ENCODE measurements at regions not wholly inside any gene's neighbourhood (a gene's known extent, or its start where the extent isn't known, plus 50 kb on each side); places are given as distances from the start of the nearest gene placed in this dataset.
"Not testable (repeated sequence)": the region's sequence is repeated elsewhere in the genome, so short reads cannot be mapped to it uniquely, and the experiment has no call there.

DNA sequence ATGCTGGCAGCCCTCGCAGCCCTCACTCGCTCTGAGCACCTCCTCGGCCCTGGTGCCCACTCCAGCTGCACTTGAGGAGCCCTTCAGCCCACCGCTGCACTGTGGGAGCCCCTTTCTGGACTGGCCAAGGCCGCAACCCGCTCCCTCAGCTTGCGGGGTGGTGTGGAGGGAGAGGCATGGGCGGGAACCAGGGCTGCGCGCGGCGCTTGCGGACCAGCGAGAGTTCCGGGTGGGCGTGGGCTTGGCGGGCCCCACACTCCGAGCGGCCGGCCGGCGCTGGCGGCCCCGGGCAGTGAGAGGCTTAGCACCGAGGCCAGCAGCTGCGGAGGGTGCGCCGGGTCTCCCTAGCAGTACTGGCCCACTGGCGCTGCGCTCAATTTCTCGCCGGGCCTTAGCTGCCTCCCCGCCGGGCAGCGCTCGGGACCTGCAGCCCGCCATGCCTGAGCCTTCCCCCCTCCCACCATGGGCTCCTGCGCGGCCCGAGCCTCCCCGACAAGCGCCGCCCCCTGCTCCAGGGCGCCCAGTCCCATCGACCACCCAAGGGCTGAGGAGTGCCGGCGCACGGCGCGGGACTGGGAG, 283.7 kb upstream of the TMEM132C start:
- DNase-seq: not testable (repeated sequence)

DNA sequence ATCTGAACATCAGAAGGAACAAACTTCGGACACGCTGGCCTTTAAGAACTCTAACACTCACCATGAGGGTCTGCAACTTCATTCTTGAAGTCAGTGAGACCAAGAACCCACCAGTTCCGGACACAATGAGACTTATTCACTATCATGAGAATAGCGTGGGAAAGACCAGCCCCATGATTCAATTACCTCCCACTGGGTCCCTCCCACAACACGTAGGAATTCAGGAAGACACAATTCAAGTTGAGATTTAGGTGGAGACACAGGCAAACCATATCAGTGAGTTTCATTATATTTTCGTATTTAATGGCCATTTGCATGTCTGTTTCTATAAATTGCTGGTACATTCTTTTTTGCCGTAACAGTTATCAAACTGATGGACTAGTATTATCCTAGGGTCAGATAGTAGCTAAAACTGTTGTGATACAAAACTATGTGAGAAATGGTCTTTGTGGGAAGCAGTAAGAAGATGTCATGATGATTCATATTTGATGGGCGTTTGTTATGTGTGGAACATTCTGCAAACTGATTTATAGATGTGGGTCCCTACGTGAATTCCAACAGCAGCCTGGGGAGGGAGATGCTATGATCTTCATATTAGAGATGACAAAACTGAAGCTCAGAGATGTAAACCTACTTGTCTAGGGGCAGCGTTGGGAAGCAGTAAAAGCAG, 282.4 kb upstream of the TMEM132C start:
- DNase-seq: no peak

DNA sequence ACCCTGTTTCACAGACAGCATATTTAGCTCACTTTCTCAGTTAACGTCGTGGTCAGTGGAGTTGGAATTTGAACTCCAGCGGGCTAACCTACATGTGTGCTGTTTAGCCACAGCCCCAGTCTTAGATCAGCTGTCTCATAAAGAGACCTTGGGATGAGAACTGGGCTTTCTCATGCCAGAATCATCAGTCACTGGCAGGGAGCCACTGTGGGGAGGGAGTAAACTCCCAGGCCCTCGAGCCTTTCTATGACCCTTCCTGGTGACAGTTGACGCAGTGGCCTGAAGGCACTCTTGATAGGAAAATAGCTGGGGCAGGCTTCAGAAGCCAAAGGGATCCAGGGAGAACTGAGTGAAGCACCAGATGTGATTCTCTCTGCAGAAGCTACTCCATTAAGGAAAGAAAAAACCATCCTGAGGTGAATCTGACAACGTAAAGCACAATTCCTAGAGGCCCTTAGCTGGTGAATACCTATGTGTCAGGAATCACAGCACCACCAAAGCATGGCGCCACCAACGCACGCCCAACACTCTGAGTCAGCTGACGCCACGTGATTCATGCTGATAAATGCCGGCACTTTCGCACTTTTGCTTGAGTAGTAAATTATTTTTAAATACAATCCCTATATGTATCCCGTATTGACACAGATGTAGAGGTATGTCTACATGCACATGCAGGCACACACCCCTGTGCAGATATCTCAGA, 279.6 kb upstream of the TMEM132C start:
- DNase-seq: no peak

DNA sequence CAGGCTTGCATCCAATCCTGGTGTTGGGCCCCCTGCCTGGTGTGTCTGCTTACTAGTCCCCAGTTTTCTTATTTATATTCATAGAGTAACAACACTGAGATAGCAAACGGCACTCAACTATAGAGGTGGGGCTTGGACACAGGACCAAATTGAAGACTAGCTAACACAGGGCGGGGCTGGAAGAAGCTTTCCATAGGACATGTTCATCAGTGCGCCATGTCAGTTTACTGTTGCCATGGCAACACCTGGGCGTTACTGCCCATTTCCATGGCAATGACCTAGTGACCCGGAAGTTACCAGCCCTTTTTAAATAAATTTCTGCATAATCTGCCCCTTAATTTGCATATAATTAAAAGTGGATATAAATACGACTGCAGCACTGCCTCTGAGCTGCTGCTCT, 275.5 kb upstream of the TMEM132C start:
- no peak for DNase-seq

DNA sequence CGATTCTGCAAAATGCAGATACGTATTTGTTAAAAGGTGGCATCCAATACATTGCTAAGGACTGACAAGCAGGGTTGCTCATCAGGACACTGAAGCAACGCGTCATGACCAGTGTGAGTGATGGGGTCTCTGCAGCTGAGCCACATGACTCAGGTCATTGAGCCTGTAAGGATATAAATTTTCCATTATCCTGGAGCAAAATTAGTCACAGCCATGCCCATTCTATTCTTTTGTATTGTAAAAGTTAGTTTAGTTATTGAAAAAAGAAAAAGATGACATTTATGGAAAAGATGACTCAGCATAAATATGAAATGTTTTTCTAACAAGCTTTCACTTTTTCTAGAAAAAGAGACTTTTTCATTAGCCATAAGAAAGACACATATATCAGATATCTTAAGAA, 268.0 kb upstream of the TMEM132C start:
- DNase-seq: no peak

DNA sequence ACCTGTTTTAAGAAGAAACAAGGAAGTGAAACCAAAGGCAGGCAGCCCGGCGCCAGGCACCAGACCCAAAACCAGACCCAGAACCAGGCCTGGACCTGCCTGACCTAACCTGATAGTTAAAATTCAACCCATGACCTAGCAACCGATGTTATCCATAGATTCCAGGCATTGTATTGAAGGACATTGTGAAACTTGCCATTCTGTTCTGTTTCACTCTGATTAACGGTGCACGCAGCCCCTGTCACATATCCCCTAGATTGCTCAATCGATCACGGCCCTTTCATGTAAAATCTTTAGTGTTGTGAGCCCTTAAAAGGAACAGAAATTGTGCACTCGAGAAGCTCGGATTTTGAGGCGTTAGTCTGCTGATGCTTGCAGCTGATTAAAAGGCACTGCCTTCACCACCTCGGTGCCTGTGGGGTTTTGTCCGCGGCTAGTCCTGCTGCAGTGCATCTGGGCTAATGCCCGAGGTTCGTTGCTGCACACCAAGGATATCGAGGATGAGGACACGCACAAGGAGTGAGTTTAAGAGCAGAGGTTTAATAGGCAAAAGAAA, 262.5 kb upstream of the TMEM132C start:
- no peak for DNase-seq

DNA sequence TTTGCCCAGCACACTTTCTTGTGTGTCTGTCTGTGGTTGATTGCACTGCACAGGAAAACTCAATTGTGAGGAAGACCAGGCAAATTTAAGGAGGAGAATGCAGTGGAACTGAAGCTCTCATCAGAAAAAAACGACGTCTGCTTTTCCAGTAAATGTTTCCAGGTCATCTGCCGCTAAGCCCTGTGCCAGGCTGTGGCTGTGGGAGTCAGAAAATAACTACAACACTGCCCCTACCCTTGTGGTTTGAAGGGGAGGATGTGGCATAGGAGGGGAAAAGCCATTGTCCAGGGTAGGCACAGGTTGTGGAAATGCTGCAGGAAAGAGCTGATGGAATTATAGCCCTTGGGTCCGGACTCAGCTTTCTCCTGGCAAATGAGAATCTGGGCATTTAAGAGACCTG, 259.7 kb upstream of the TMEM132C start:
- no peak for DNase-seq

DNA sequence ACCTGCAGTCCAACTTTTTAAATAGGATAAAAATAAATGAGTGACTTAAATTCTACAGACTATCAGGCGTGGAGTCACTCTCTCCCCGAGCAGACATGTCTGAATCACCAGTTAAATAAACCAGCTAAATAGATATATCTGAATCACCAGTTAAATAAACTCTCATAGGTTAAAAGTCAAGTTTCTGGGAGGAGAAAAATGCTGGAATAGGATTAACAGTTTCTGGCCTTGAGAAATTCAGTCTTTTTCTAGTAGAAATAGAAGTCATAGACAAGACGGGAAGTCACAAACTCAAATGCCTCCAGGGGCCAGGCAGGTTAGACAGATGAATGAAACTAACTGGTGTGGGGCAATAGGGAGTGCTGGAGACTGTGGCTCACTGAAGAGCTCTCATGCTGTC, 258.6 kb upstream of the TMEM132C start:
- DNase-seq: no peak

DNA sequence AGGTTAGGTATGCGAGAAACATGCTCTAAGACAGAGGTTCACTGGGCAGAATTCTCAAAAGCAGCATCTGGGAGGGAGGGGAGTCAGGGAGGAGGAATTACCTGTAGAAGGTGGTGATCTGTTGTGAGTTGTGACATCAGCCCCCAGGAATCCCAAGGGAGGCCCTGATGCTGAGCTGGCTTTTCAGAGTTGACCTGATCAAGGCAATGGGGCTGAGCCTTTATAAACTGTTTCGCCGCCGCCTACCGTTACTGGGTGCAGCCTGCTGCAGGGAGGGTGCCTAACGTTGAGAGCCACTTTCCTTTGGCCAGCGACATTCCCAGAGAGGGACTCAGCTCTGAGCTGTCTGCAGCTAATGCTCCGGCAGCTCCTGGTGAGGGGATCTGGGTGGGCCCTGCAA, 257.9 kb upstream of the TMEM132C start:
- no peak for DNase-seq

DNA sequence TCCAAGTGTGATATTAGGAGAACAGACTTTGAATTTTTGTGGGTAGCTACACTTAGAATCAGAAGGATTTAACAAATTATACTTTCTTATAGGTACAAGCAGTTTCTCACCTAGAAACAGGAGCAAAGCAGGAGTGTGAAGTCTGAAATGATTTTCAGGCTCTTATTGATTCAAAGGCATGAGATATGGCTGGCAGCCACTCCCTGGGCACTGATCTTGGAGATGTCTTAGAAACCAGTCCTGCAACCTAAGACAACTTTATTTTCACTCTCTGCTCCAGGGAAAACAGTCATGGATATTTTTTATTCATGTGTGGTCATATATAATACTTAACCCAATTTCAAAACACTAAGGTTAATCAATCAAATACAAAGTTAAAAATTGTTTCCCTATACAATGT, 254.9 kb upstream of the TMEM132C start:
- DNase-seq: no peak

DNA sequence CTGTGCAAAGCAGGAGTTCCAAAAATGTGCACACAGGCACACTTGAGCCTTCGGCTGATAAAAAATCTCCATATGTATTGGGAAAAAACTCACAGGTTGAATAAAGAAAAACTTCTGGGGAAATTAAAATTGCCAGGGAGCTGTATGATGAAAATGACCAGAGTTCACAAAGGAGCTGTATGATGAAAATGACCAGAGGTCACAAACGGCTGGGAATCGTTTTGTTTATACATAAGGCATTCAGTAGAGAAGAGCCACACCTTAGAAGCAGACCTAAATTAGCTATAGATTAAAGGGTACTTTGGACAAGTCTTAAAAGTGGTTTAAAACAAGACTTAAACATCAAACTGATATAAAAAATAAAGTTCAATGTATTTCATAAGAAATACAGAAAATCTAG, 251.7 kb upstream of the TMEM132C start:
- no peak for DNase-seq

DNA sequence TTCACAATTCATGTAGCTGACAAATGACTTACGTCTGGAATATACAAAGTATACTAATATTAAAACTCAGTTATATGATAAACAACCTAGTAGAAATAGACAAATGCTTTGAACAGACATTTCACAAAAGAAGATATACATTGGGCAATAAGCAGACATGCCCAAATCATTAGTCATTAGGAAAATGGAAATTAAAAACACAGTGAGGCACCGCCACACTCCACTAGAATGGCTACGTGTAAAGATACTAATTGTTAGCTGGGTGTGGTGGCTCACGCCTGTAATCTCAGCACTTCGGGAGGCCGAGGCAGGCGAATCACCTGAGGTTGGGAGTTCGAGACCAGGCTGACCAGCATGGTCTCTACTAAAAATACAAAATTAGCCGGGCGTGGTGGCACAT, 248.9 kb upstream of the TMEM132C start:
- DNase-seq: no peak

DNA sequence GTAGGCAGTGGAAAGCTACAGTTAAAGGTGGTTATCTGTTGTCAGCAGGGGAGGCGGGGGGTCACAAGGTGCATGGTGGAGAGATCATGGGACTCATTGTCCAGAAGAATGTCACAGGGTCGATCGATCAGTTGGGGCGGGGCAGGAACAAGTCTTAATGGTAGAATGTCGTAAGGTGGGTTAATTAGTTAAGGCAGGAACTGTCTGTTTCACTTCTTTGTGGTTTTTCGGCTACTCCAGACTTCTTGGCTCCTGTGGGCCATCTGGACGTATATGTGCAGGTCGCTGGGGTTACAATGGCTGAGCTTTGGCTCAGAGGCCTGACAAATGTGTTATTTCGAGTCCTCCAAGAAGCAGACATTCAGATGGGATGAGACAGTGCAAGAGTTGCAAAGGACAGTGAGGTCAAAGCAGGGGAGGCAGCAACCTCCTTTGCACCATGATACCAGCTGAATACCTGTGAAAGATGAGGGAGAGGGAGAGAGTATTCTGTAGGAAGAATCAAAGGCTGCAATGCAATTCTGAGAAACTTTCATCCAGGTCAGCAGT, 246.9 kb upstream of the TMEM132C start:
- DNase-seq: no peak

DNA sequence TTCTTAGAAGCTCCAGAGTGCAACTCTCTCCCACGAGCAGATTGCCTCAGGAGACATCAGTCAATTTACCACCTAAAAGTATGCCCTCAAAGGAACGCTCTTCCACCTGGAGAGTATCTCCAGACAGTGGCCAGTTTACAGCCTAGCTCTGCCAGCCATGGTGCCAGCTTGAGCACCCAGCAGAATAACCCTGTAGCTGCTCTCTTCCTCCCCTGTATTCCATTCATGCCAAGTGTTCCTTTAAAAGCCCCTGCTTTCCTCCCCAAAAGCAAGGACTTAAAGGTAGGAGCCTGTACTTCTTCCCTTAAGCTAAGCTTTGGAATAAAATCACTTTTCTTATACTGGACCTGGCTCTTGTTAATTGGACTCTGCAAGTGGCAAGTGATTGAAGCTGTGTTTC, 245.4 kb upstream of the TMEM132C start:
- DNase-seq: no peak

DNA sequence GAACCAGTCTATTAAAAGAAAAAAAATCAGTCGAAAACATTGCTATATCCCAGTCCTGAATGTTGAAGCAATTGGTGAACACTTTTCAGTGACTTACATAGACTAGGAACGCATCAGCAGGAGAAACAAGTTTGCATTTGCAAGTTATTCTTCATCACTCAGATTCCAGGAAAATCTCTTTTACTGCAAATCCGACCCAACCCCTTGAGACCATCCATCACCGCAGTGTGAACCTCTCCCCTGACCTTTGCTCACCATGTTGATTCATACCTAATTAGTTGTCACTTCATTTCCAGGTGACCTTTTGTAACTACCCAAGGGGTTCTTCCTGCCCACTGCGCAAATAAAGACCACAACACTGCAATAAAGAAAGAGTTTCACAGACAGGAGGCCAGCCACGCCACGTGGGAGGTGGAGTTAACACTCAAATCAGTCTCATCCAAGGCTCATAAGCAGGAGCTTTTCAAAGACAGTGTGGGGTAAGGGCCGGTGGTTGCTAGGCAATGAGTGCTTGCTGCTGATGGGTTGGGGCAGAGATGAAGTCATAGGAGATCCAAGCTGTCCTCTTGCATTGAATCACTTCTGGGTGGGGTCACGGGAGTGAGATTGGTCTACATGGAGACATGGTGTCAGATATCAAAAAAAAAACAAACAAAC, 241.3 kb upstream of the TMEM132C start:
- no peak for DNase-seq

DNA sequence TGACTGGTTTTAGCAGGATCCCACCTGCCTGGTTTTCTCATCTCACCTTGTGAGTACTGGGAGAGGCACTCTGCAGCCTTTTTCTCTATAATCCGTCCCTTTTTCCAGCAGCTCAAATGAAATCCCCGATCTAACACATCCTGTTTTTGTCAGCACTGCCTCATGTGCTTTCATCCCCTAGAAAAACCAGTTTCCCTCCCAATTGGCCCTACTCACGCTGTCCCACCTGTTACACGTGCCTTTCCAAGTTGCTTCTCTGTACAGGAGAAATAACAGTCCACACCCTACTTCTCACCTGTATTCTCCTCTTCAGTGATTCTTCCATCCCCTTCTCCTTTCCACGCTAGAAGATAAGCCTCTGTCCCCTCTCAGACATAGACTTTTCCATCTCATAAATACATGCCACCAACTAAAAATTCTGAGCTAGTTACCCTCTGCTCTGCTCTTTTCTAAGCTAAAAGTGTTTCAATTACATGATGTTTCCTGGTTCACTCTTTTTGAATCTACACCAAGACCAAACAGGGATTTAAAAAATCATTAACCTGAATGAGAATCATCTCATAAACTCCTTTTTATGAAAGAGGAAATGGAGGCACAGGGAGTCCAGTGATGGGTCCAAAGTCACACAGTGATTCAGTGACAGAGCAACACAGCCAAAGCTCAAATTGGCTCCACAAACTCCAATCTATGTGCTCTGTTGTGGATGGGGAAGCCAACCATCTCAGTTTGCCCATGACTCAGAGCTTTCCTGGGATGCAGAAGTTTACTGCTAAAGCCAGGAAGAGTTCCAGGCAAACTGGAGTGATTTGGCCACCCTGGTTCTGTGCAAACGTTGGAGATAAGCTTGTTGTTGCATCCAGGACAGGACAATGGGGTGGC, 240.0 kb upstream of the TMEM132C start:
- DNase-seq: no peak

DNA sequence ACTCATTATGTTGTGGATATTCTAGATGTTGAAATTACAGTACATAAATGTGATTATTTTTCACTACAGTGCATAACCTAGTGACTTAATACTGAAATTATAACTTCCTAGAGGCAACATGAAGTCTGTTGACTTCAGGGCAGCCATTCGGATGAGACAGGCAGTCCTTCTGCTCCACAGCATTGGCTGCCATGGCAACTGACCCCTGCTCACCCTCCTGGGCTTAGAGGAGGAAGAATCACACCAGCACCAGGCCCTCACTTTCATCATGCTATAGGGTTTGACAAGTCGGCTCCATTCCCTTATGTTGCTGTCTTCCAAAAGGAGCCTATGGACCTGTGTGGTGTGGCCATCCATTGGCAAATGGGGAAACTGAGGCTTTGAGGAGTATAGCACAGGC, 233.5 kb upstream of the TMEM132C start:
- no peak for DNase-seq

DNA sequence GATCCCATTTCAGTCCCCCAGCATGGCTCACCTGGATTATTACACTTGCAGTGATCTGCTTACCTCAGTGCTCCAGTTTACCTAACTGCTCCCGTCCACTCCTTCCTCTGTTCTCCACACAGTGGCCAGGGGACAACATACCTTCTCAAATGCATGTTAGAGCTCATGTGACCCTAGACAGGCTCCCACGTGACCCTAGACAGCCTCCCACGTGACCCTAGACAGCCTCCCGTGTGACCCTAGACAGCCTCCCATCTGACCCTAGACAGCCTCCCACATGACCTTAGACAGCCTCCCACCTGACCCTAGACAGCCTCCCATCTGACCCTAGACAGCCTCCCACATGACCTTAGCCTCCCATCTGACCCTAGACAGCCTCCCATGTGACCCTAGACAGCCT, 226.0 kb upstream of the TMEM132C start:
- no peak for DNase-seq

DNA sequence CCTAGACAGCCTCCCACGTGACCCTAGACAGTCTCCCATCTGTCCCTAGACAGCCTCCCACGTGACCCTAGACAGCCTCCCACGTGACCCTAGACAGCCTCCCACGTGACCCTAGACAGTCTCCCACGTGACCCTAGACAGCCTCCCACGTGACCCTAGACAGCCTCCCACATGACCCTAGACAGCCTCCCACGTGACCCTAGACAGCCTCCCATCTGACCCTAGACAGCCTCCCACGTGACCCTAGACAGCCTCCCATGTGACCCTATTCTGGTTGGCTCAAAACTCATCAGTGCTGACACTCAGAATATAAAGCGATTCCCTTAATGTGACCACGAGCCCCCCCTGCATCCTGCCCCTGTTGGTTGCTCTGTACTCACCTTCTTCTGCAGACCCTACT, 224.7 kb upstream of the TMEM132C start:
- not testable (repeated sequence) for DNase-seq

DNA sequence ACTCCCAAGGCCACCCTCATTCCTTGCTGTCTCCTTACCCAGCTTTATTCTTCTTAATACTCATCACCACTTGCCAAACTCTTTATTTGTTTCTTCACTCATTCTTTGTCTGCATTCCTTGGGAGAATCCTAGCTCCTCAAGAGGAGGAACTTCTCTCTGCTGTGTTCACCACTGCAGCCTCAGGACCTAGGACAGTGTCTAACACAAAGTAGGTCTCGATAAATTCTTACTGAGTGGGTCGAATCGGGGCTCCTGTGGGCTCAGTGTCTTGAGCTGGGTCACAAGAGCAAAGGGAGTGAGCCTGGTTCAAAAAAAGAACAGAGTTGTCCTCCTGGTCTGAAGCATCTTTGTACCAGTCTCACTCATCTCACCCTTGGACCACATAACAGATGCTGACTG, 224.1 kb upstream of the TMEM132C start:
- no peak for DNase-seq

DNA sequence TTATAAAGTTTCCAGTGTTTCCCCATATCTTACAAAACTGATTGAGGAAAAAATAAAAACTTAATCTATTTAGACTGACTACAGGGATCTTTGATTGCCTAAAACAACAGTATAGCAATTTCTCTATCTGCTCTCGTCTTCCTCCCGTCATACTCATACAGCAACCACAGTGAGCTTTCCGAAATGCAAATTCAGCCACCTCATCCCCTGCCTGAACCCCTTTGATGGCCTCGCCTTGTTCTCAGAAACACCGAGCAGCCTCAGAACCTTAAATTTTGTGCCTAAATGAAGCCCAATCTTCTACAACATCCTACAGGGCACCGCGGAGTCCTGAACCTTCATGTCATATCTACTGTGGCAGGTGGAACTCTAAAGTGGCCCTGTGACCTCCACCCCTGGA, 223.7 kb upstream of the TMEM132C start:
- DNase-seq: no peak

All from hematopoietic multipotent progenitor cell treated with erythropoietin and hydrocortisone succinate and interleukin-3 and kit ligand, for 4 days (in vitro differentiated cells).